Neural cell (in vitro differentiated cells): ENCODE measurements at regions not wholly inside any gene's neighbourhood (a gene's known extent, or its start where the extent isn't known, plus 50 kb on each side); places are given as distances from the start of the nearest gene placed in this dataset.

ENCODE experiments used
- H2AFZ ChIP-seq: fragments of 200-600, 300-800 bp; sonication (generic), shearing (Covaris generic); 2 replicates; pipeline ENCODE4 v1.6.0; 2014; ENCODE audit warnings: low read depth, mild to moderate bottlenecking, antibody characterized with exemption, low read length, moderate library complexity
- H3F3A ChIP-seq: fragments of 200-600 bp; shearing (Covaris generic); 2 replicates; pipeline ENCODE4 v1.6.1; 2016; ENCODE audit warnings: mild to moderate bottlenecking, moderate library complexity, mixed read lengths, antibody characterized with exemption, low read length; ENCODE audit not compliant: insufficient read depth, poor library complexity, severe bottlenecking
- H3K27ac ChIP-seq: fragments of 200-600, 300-800 bp; sonication (generic), shearing (Covaris generic); 2 replicates; pipeline ENCODE4 v1.5.1; 2014; ENCODE audit warnings: mild to moderate bottlenecking, low read length, moderate library complexity
- H3K27me3 ChIP-seq: fragments of 300-800, 200-600 bp; sonication (generic), shearing (Covaris generic); 2 replicates; pipeline ENCODE4 v1.6.0; 2014; ENCODE audit warnings: mild to moderate bottlenecking, low read depth, low read length, moderate library complexity; ENCODE audit not compliant: insufficient read depth
- H3K36me3 ChIP-seq: fragments of 300-800, 200-600 bp; sonication (generic), shearing (Covaris generic); 2 replicates; pipeline ENCODE4 v1.5.1; 2014; ENCODE audit warnings: mild to moderate bottlenecking, antibody characterized with exemption, low read length, moderate library complexity; ENCODE audit not compliant: insufficient read depth
- H3K4me2 ChIP-seq: fragments of 300-800, 200-600 bp; sonication (generic), shearing (Covaris generic); 2 replicates; pipeline ENCODE4 v1.6.0; 2014; ENCODE audit warnings: mild to moderate bottlenecking, low read length
- H3K4me3 ChIP-seq: fragments of 300-800, 200-600 bp; sonication (generic), shearing (Covaris generic); 2 replicates; pipeline ENCODE4 v1.5.1; 2014; ENCODE audit warnings: mild to moderate bottlenecking, low read length, moderate library complexity
- H3K79me2 ChIP-seq: fragments of 200-600 bp; shearing (Covaris generic); replicated peaks from 2 replicates; pipeline ENCODE4 v1.6.0; 2014; ENCODE audit warnings: mild to moderate bottlenecking, low read length, moderate library complexity; ENCODE audit not compliant: insufficient read depth
- H3K9ac ChIP-seq: fragments of 300-800, 200-600 bp; sonication (generic), shearing (Covaris generic); 2 replicates; pipeline ENCODE4 v1.6.1; 2016; ENCODE audit warnings: mild to moderate bottlenecking, low read length, mixed read lengths
- H3K9me2 ChIP-seq: fragments of 200-600 bp; shearing (Covaris generic); 2 replicates; pipeline ENCODE4 v1.6.1; 2016; ENCODE audit warnings: mild to moderate bottlenecking, low read length, mixed read lengths; ENCODE audit not compliant: insufficient read depth
- H3K9me3 ChIP-seq: fragments of 200-600, 300-800 bp; sonication (generic), shearing (Covaris generic); 2 replicates; pipeline ENCODE4 v1.6.1; 2016; ENCODE audit warnings: mild to moderate bottlenecking, mixed run types, low read length, moderate library complexity, mixed read lengths
- H4K20me1 ChIP-seq: fragments of 200-600 bp; shearing (Covaris generic); 2 replicates; pipeline ENCODE4 v1.6.1; 2016; ENCODE audit warnings: mild to moderate bottlenecking, mixed run types; ENCODE audit not compliant: insufficient read depth
- EP300 ChIP-seq: fragments of 450-650 bp; conservative IDR thresholded peaks from 2 replicates; pipeline ENCODE4 v1.6.1; 2014; ENCODE audit warnings: antibody characterized with exemption, mild to moderate bottlenecking, moderate library complexity; ENCODE audit not compliant: poor library complexity, severe bottlenecking
- EZH2 ChIP-seq: fragments of 200-600, 300-800 bp; shearing (Covaris generic), sonication (generic); IDR thresholded peaks from 2 replicates; pipeline ENCODE4 v1.6.1; 2014; ENCODE audit warnings: antibody characterized with exemption, low read length, borderline replicate concordance, mild to moderate bottlenecking; ENCODE audit not compliant: insufficient read depth, poor library complexity, severe bottlenecking
- MXI1 ChIP-seq: fragments of 450-650 bp; conservative IDR thresholded peaks from 2 replicates; pipeline ENCODE4 v1.6.1; 2014; ENCODE audit warnings: antibody characterized with exemption, mild to moderate bottlenecking; ENCODE audit not compliant: poor library complexity, severe bottlenecking
- POLR2AphosphoS5 ChIP-seq: IDR thresholded peaks from 2 replicates; pipeline ENCODE4 v1.6.1; 2012
- RAD21 ChIP-seq: fragments of 450-650 bp; conservative IDR thresholded peaks from 2 replicates; pipeline ENCODE4 v1.6.1; 2014; ENCODE audit warnings: antibody characterized with exemption, mild to moderate bottlenecking, moderate library complexity
- SMC3 ChIP-seq: fragments of 450-650 bp; conservative IDR thresholded peaks from 2 replicates; pipeline ENCODE4 v1.6.1; 2014; ENCODE audit warnings: antibody characterized with exemption, mild to moderate bottlenecking, moderate library complexity; ENCODE audit not compliant: poor library complexity
- TAF1 ChIP-seq: IDR thresholded peaks from 2 replicates; pipeline ENCODE4 v1.6.1; 2012; ENCODE audit warnings: low read depth
- TF ChIP-seq, protein P1 (sequence below): fragments of 450-650 bp; IDR thresholded peaks from 2 replicates; pipeline ENCODE4 v1.5.1; 2014; ENCODE audit warnings: antibody characterized with exemption, mild to moderate bottlenecking, moderate library complexity; ENCODE audit not compliant: poor library complexity, severe bottlenecking
- TF ChIP-seq, protein P2 (sequence below): IDR thresholded peaks from 2 replicates; pipeline ENCODE4 v1.6.1; 2012; ENCODE audit warnings: borderline replicate concordance

DNA sequence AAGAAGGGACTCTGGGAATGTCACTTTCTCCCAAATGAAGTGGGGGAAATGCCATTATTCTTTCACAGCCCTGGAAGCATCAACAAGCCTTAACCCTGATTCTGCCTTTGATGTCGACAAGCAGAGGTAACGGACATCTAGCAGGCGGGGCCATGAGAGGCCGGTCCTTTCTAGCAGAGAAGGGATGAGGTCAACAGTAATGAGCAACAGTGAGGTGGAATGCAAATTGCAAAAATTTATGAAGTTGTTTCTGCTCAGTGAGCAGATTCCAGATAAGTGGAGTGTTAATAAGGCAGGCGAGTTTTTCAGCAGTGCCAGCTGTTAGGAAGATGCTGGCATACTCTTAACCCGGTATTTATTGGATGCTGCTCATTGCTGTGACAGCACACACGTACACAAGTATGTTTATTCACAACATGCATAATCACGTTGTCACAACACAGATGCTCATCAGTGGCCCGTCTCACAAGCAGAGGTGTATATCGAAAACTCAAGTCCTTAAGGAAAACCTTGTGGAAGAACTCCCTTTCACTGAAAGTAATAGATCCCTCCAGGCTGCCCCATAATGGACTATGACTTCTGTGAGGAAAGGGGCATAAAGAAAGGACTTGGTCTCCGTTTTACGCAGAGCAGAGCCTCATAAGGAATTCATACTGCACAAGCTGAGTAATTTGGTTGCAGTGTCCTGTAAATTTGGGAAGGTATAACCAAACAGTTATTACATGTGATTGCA, 329.0 kb downstream of the IGSF11 start:
- no peak overlapping the region for H3K27ac ChIP-seq
- no peak overlapping the region for H3K4me3 ChIP-seq
- no peaks in the 10 kb centered on the region for H3F3A ChIP-seq
- H3K9me2 ChIP-seq = no peaks in the 10 kb centered on the region
- H3K36me3 ChIP-seq = no peaks in the 10 kb centered on the region
- no peaks in the 10 kb centered on the region for H3K79me2 ChIP-seq
- no peak overlapping the region for H3K9ac ChIP-seq
- H3K4me2 ChIP-seq = no peak overlapping the region
- TF ChIP-seq POLR2AphosphoS5 (no peak), TAF1 (no peak)
- no peak overlapping the region for H2AFZ ChIP-seq
- no peaks in the 10 kb centered on the region for H3K9me3 ChIP-seq
- no peaks in the 10 kb centered on the region for H3K27me3 ChIP-seq
- no peaks in the 10 kb centered on the region for H4K20me1 ChIP-seq

DNA sequence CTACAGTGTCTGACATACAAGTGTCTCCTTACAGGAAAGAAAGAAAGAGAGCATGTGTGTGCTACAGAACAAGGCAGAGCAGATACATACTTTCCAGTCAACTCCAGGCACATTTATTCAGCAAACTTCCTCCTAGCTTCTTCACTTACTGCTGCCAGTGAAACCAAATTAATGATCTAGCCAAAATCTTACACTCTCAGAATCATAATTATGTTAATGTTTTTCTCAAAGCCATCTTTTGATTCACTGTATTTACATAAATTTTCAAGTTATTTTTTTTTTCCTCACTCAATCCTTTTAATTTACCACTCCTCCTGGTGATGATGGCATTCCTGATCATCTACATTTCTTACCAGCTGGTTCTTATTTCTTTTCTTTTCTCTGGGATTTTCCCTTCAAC, 326.7 kb downstream of the IGSF11 start:
- no peaks in the 10 kb centered on the region for H3K36me3 ChIP-seq
- H3K27ac ChIP-seq = no peak overlapping the region
- H3K9me3 ChIP-seq = no peaks in the 10 kb centered on the region
- no peaks in the 10 kb centered on the region for H3F3A ChIP-seq
- TF ChIP-seq EZH2 (no peak), EP300 (no peak), TAF1 (no peak), POLR2AphosphoS5 (no peak), RAD21 (no peak), SMC3 (no peak), MXI1 (no peak)
- TF ChIP-seq, protein P1, sequence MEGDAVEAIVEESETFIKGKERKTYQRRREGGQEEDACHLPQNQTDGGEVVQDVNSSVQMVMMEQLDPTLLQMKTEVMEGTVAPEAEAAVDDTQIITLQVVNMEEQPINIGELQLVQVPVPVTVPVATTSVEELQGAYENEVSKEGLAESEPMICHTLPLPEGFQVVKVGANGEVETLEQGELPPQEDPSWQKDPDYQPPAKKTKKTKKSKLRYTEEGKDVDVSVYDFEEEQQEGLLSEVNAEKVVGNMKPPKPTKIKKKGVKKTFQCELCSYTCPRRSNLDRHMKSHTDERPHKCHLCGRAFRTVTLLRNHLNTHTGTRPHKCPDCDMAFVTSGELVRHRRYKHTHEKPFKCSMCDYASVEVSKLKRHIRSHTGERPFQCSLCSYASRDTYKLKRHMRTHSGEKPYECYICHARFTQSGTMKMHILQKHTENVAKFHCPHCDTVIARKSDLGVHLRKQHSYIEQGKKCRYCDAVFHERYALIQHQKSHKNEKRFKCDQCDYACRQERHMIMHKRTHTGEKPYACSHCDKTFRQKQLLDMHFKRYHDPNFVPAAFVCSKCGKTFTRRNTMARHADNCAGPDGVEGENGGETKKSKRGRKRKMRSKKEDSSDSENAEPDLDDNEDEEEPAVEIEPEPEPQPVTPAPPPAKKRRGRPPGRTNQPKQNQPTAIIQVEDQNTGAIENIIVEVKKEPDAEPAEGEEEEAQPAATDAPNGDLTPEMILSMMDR = no peak
- TF ChIP-seq, protein P2, sequence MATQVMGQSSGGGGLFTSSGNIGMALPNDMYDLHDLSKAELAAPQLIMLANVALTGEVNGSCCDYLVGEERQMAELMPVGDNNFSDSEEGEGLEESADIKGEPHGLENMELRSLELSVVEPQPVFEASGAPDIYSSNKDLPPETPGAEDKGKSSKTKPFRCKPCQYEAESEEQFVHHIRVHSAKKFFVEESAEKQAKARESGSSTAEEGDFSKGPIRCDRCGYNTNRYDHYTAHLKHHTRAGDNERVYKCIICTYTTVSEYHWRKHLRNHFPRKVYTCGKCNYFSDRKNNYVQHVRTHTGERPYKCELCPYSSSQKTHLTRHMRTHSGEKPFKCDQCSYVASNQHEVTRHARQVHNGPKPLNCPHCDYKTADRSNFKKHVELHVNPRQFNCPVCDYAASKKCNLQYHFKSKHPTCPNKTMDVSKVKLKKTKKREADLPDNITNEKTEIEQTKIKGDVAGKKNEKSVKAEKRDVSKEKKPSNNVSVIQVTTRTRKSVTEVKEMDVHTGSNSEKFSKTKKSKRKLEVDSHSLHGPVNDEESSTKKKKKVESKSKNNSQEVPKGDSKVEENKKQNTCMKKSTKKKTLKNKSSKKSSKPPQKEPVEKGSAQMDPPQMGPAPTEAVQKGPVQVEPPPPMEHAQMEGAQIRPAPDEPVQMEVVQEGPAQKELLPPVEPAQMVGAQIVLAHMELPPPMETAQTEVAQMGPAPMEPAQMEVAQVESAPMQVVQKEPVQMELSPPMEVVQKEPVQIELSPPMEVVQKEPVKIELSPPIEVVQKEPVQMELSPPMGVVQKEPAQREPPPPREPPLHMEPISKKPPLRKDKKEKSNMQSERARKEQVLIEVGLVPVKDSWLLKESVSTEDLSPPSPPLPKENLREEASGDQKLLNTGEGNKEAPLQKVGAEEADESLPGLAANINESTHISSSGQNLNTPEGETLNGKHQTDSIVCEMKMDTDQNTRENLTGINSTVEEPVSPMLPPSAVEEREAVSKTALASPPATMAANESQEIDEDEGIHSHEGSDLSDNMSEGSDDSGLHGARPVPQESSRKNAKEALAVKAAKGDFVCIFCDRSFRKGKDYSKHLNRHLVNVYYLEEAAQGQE = no peak
- H3K4me2 ChIP-seq = no peak overlapping the region
- no peaks in the 10 kb centered on the region for H3K27me3 ChIP-seq
- H4K20me1 ChIP-seq = no peaks in the 10 kb centered on the region
- no peaks in the 10 kb centered on the region for H3K79me2 ChIP-seq
- no peaks in the 10 kb centered on the region for H3K9me2 ChIP-seq
- no peak overlapping the region for H3K9ac ChIP-seq
- no peak overlapping the region for H3K4me3 ChIP-seq
- no peak overlapping the region for H2AFZ ChIP-seq
